Body of pancreas (tissue), 4 donors: ENCODE measurements at regions not wholly inside any gene's neighbourhood (a gene's known extent, or its start where the extent isn't known, plus 50 kb on each side); places are given as distances from the start of the nearest gene placed in this dataset.

Source experiments
- ATAC-seq: fragments of 150-250 bp; one replicate; pipeline ENCODE4 v1.9.1; 2016
- DNase-seq, 4 donors: peaks; one replicate each; pipeline ENCODE4 v3.0.0-alpha.2; 2019
- H3K27ac ChIP-seq, 4 donors: fragments of 200-600 bp; sonication (generic); 1 replicate in 3 of 4; 2 replicates in 1 of 4; pipeline versions ENCODE4 v1.5.1 to v1.6.1; 2016 to 2019; ENCODE audit warnings: mild to moderate bottlenecking in 1 of 4, mixed read lengths in 1 of 4, moderate library complexity in 1 of 4
- H3K27me3 ChIP-seq, 2 donors: fragments of 200-600 bp; sonication (generic); one replicate each; pipeline ENCODE4 v1.6.0; 2016; ENCODE audit warnings: mild to moderate bottlenecking in 1 of 2
- H3K36me3 ChIP-seq, 2 donors: fragments of 200-600 bp; sonication (generic); replicated peaks in 1 of 2; 2 replicates each; pipeline ENCODE4 v1.5.1; 2016; ENCODE audit warnings: low read depth in 2 of 2; ENCODE audit not compliant: insufficient read depth in 1 of 2
- H3K4me1 ChIP-seq: fragments of 200-600 bp; sonication (generic); one replicate; pipeline ENCODE4 v1.6.0; 2016
- H3K4me3 ChIP-seq, 2 donors: fragments of 200-600 bp; sonication (generic); 1 replicate in 1 of 2; 2 replicates in 1 of 2; pipeline ENCODE4 v1.5.1; 2016 to 2019
- H3K9me3 ChIP-seq, 3 donors: fragments of 200-600 bp; sonication (generic); 1 replicate in 2 of 3; 2 replicates in 1 of 3; pipeline ENCODE4 v1.5.1; 2016
- CTCF ChIP-seq, 7 experiments: fragments of 450-650 bp in 4 of 7; fragments of 200-600 bp in 3 of 7; sonication (generic) in 3 of 7; IDR thresholded peaks; one replicate each; pipeline ENCODE4 v1.5.1; 2016 to 2019; ENCODE audit warnings: antibody characterized with exemption in 7 of 7
- POLR2A ChIP-seq, 3 donors: fragments of 450-650 bp; IDR thresholded peaks; one replicate each; pipeline ENCODE4 v1.6.1; 2016; ENCODE audit warnings: antibody characterized with exemption in 3 of 3, mild to moderate bottlenecking in 2 of 3
- WGBS, 2 donors: methylation state at CpG; one replicate each; pipeline ENCODE4 v1.1.5; 2017; 5-methylcytosine and 5-hydroxymethylcytosine counted together
- intact Hi-C: fragments of 100-400 bp; cut with DNase I; formaldehyde crosslinking; loops from one replicate; pipeline ENCODE4 v1.15.1; 2023

GRCh38 chr5:106292654-106293053 is 1378.1 kb downstream of the EFNA5 start:
- Histone ChIP-seq H3K9me3 (no peaks in the 10 kb centered on the region), H3K4me3 (no peak overlapping the region), H3K27me3 (no peaks in the 10 kb centered on the region), H3K27ac (no peak overlapping the region), H3K36me3 (no peaks in the 10 kb centered on the region), H3K4me1 (no peaks in the 10 kb centered on the region)
- intact Hi-C loops, result no loop called here
- DNase-seq (no peak), ATAC-seq (no peak)
- WGBS, 2 donors, result 8 to 22% methylated on average over 2 of the region's 2 CpGs
- no peak for TF ChIP-seq POLR2A (IDR thresholded peaks at IDR 0.05)
- TF ChIP-seq CTCF (IDR thresholded peaks at IDR 0.05), result no peak

GRCh38 chr5:106290841-106291240 is 1379.9 kb downstream of the EFNA5 start:
- ATAC-seq, result no peak
- Histone ChIP-seq H3K4me3 (no peak overlapping the region), H3K27me3 (no peaks in the 10 kb centered on the region), H3K27ac (no peak overlapping the region), H3K9me3 (no peaks in the 10 kb centered on the region), H3K4me1 (no peaks in the 10 kb centered on the region), H3K36me3 (no peaks in the 10 kb centered on the region)
- 65 to 76% methylated on average over 1 of the region's 1 CpG for WGBS, 2 donors
- DNase-seq, result no peak
- TF ChIP-seq POLR2A (IDR thresholded peaks at IDR 0.05), result no peak
- TF ChIP-seq CTCF (IDR thresholded peaks at IDR 0.05), result no peak
- intact Hi-C loops, result no loop called here

GRCh38 chr5:106288979-106289378 is 1381.8 kb downstream of the EFNA5 start:
- Histone ChIP-seq H3K4me1 (no peaks in the 10 kb centered on the region), H3K9me3 (no peaks in the 10 kb centered on the region), H3K27ac (no peak overlapping the region), H3K27me3 (no peaks in the 10 kb centered on the region), H3K4me3 (no peak overlapping the region), H3K36me3 (no peaks in the 10 kb centered on the region)
- no peak for DNase-seq
- intact Hi-C loops, result no loop called here
- WGBS, 2 donors, result 45 to 53% methylated on average over 3 of the region's 3 CpGs
- no peak for ATAC-seq
- TF ChIP-seq CTCF (IDR thresholded peaks at IDR 0.05) (no peak), POLR2A (IDR thresholded peaks at IDR 0.05) (no peak)

- Histone ChIP-seq H3K4me3 (no peak overlapping the region), H3K36me3 (no peaks in the 10 kb centered on the region), H3K27me3 (no peaks in the 10 kb centered on the region), H3K4me1 (no peaks in the 10 kb centered on the region), H3K27ac (no peak overlapping the region), H3K9me3 (no peaks in the 10 kb centered on the region)
- ATAC-seq, result no peak
- 68 to 76% methylated on average over 3 of the region's 3 CpGs for WGBS, 2 donors
- TF ChIP-seq POLR2A (IDR thresholded peaks at IDR 0.05) (no peak), CTCF (IDR thresholded peaks at IDR 0.05) (no peak)
- DNase-seq, result no peak
- intact Hi-C loops, result no loop called here
Measured at GRCh38 chr5:106277540-106278096, 1393.1 kb downstream of the EFNA5 start.

GRCh38 chr5:106269252-106269843 is 1401.4 kb downstream of the EFNA5 start:
- Histone ChIP-seq H3K27me3 (no peaks in the 10 kb centered on the region), H3K27ac (no peak overlapping the region), H3K36me3 (no peaks in the 10 kb centered on the region), H3K4me3 (no peak overlapping the region), H3K4me1 (no peaks in the 10 kb centered on the region), H3K9me3 (no peaks in the 10 kb centered on the region)
- WGBS, 2 donors, result 39 to 48% methylated on average over 2 of the region's 2 CpGs
- ATAC-seq, result no peak
- no peak for DNase-seq
- intact Hi-C loops, result no loop called here
- TF ChIP-seq CTCF (IDR thresholded peaks at IDR 0.05) (peak in 2 of 7 experiments; percentile 11 to 14), POLR2A (IDR thresholded peaks at IDR 0.05) (no peak)
